Activated gamma-delta T cell treated with Interleukin-2 at 50 U/mL for 16 hours (primary cell): ENCODE measurements at regions not wholly inside any gene's neighbourhood (a gene's known extent, or its start where the extent isn't known, plus 50 kb on each side); places are given as distances from the start of the nearest gene placed in this dataset.
"Not testable (repeated sequence)": the region's sequence is repeated elsewhere in the genome, so short reads cannot be mapped to it uniquely, and the experiment has no call there.

Experiments
- DNase-seq: peaks from one replicate; pipeline ENCODE4 v3.0.0-alpha.2; 2020

- not testable (repeated sequence) for DNase-seq
Measured at GRCh38 chr6:147651-148050, 144.6 kb upstream of the DUSP22 start.

GRCh38 chr6:148051-148984 is 144.0 kb upstream of the DUSP22 start:
- peak; percentile 29 for DNase-seq

GRCh38 chr6:150147-150546 is 142.1 kb upstream of the DUSP22 start:
- DNase-seq, result not testable (repeated sequence)

GRCh38 chr6:152436-152835 is 139.9 kb upstream of the DUSP22 start:
- not testable (repeated sequence) for DNase-seq

- DNase-seq, result not testable (repeated sequence)
Measured at GRCh38 chr6:153026-153425, 139.3 kb upstream of the DUSP22 start.

- DNase-seq, result not testable (repeated sequence)
Measured at GRCh38 chr6:153867-154266, 138.4 kb upstream of the DUSP22 start.

- not testable (repeated sequence) for DNase-seq
Measured at GRCh38 chr6:154321-155092, 137.8 kb upstream of the DUSP22 start.

GRCh38 chr6:156010-156409 is 136.3 kb upstream of the DUSP22 start:
- DNase-seq, result no peak

- DNase-seq, result not testable (repeated sequence)
Measured at GRCh38 chr6:156441-157140, 135.7 kb upstream of the DUSP22 start.

- peak; percentile 16 for DNase-seq
Measured at GRCh38 chr6:157176-157575, 135.1 kb upstream of the DUSP22 start.

GRCh38 chr6:161657-162056 is 130.6 kb upstream of the DUSP22 start:
- not testable (repeated sequence) for DNase-seq

- DNase-seq, result no peak
Measured at GRCh38 chr6:164720-165119, 127.6 kb upstream of the DUSP22 start.

- no peak for DNase-seq
Measured at GRCh38 chr6:165263-165662, 127.0 kb upstream of the DUSP22 start.

GRCh38 chr6:165906-166305 is 126.4 kb upstream of the DUSP22 start:
- no peak for DNase-seq

GRCh38 chr6:168865-169455 is 123.3 kb upstream of the DUSP22 start:
- no peak for DNase-seq

GRCh38 chr6:174036-174435 is 118.3 kb upstream of the DUSP22 start:
- no peak for DNase-seq

- no peak for DNase-seq
Measured at GRCh38 chr6:175680-176079, 116.6 kb upstream of the DUSP22 start.

GRCh38 chr6:176766-177165 is 115.5 kb upstream of the DUSP22 start:
- no peak for DNase-seq

GRCh38 chr6:178119-178518 is 114.2 kb upstream of the DUSP22 start:
- DNase-seq, result no peak

- not testable (repeated sequence) for DNase-seq
Measured at GRCh38 chr6:178929-179328, 113.4 kb upstream of the DUSP22 start.

GRCh38 chr6:179340-179950 is 112.8 kb upstream of the DUSP22 start:
- DNase-seq, result no peak

GRCh38 chr6:180091-180694 is 112.1 kb upstream of the DUSP22 start:
- DNase-seq, result not testable (repeated sequence)
